DMS79 treated with DMSO at 0.1 percent for 48 hours (cell line): ENCODE measurements at regions not wholly inside any gene's neighbourhood (a gene's known extent, or its start where the extent isn't known, plus 50 kb on each side); places are given as distances from the start of the nearest gene placed in this dataset.
"Not testable (repeated sequence)": the region's sequence is repeated elsewhere in the genome, so short reads cannot be mapped to it uniquely, and the experiment has no call there.

Experiments used
- DNase-seq: peaks from one replicate; lab custom pipeline; 2025; lab: John Stamatoyannopoulos, UW

DNA sequence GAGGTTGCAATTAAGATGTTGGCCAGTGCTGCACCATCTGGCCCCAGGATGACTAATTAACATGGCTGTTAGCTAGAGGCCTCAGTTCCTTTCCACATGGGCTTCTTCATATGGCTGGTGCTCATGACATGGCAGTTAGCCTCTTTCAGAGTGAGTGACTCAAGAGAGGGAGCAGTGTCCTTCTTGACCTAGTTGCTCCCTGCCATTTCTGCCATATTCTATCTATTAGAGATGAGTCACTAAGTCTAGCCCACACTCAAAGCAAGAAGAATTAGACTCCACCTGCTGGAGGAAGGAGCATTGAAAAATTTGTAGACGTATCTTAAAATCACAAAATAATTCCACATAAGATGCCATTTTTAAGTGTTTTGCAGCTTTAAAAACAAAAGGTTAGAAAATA lies 651.2 kb upstream of the CCNG1 start:
- no peak for DNase-seq

DNA sequence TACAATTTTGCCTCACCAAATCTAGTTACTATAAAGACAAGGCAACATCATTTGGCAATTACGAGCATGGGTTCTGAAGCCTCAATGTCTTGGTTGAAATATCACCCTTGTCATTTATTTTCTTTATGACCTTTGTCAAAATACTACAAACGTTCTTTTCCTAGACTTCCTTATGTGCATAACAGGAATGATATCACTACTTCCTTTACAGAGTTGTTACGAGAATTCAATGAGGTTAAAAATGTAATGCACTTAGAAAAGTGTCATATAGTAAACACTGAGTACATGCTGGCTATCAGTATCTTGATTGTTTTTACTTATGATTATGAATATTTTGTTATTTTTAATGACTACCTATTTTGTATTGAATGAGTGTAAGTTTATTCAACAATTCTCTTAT lies 640.9 kb upstream of the CCNG1 start:
- DNase-seq = no peak

DNA sequence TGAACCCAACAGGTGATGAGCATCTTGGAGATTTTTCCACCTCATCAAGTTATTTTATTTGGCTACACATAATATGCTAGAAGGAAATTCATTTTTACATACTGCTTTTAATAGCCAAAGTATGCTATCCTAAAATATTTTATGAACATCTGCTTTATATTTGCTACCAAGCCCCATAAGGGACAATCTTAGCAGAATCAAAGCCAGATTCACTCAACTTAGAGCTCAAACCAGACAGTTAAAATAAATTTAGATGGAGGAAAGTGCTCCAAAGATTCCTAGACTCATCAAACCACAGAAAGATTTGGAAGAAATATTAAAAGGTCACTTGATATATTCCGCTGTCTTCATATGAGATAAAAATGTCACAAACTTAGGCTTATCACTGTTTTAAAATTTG lies 637.1 kb upstream of the CCNG1 start:
- no peak for DNase-seq

GRCh38 chr5:162801235-162801634 lies 636.2 kb upstream of the CCNG1 start:
- no peak for DNase-seq

DNA sequence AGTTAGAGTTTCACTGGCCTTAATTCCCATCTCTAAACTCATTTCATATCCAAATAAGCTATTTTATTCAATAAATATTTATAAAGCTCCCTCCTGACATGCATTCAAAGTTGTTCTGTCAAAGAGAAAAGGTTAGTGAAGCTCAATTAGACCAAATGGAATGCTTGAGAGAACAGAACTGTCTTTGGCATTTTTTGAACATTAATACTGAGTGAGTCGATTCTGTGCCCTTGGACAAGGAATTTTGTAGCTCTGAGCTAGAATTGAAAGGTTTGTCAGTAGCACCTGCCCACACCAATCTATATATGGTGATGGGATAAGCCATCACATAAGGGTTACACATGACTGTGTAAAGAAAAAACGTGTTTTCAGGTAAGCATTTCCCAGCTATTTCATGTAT lies 631.2 kb upstream of the CCNG1 start:
- no peak for DNase-seq

DNA sequence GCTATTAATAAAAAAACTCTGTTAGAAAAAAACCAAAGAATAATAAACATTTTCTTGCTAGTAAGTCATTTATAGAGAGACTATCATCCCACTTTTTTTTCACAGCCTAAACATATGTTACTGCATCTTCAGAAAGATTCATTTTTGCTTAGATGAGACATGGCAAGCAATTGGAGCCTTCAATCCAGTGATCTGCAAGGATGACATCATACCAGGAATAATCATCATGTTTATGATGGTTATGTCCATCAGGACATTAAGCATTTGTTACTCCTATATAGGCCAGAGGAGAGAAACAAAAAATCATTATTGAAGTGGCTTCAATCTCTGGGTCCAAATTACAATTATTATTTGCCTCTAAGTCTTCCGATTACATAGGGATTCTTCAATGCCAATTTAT lies 626.3 kb upstream of the CCNG1 start:
- no peak for DNase-seq

GRCh38 chr5:162816816-162817215 lies 620.6 kb upstream of the CCNG1 start:
- DNase-seq = no peak

DNA sequence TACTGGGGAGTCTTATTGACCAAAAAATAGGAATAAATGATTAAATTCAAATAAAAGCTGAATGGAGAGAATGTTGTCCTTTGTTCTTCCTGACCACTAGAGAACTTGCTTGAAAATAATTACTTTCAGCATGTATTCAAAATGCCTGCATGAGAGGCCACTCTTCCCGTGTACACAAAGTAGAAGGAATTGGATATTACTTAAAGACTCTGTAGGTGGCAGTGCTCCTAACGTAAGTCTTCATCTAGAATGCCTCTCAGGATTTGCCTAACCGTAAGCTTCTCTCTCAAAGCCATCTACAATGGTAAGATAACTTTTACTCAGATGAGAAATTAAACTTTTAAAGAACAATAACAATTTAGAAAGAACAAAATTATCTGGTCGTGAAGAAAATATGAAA lies 620.0 kb upstream of the CCNG1 start:
- DNase-seq = no peak

DNA sequence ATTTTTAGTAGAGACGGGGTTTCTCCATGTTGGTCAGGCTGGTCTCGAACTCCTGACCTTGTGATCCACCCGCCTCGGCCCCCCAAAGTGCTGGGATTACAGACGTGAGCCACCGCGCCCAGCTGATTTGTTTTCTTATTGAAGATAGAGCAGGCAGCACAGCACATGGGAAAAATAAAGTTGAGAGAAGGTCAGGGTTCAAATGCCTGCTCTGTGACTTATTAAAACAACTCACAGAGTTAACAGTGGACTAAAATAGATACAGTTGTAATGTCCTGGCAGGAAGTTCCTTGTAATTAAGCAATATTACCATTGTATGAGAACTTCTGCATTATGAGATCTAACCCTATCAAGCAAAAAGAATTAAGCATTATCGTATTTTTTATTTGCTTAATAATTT lies 615.7 kb upstream of the CCNG1 start:
- not testable (repeated sequence) for DNase-seq

DNA sequence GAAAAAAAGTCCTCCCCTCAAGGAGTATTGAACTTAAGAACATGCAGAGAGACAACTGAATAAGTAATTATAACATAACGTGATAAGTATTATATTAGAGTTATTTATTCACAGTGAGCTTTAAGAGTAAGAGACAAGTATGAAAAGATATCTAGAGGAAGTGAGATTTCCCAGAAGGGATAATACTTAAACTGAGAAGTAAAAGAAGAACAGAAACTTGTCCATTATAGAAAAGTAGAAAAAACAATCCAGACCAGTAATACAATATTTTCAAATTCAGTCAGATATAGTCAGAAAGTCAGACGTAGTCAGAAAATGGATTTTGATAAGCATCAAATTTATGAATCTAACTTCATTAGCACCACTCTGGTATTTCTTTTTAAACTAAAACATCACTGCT lies 613.0 kb upstream of the CCNG1 start:
- DNase-seq = no peak

GRCh38 chr5:162837155-162837554 lies 600.2 kb upstream of the CCNG1 start:
- no peak for DNase-seq

- no peak for DNase-seq
These were observed 594.7 kb upstream of the CCNG1 start for GRCh38 chr5:162842727-162843126.

DNA sequence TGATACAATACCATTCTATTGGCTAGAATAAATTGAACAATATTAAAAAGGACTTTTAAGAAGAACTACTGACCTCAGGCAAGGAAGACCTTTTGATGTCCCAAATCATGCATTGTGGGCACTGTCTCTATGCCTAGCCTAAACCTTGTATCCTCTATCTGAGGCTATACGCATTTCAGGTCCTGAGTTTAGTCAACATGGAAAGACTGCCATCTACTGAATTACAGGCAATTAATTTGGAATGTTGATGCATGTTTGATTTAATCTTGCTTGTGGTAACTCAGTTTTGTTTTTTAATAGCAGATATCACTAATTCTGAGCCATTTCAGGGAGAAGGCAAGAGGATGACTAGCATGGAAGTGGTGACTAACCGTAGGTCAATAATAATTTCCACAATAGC lies 585.3 kb upstream of the CCNG1 start:
- no peak for DNase-seq

GRCh38 chr5:162858770-162859169 lies 578.6 kb upstream of the CCNG1 start:
- no peak for DNase-seq

GRCh38 chr5:162870966-162871365 lies 566.4 kb upstream of the CCNG1 start:
- DNase-seq = no peak

GRCh38 chr5:162882629-162883028 lies 554.8 kb upstream of the CCNG1 start:
- no peak for DNase-seq

DNA sequence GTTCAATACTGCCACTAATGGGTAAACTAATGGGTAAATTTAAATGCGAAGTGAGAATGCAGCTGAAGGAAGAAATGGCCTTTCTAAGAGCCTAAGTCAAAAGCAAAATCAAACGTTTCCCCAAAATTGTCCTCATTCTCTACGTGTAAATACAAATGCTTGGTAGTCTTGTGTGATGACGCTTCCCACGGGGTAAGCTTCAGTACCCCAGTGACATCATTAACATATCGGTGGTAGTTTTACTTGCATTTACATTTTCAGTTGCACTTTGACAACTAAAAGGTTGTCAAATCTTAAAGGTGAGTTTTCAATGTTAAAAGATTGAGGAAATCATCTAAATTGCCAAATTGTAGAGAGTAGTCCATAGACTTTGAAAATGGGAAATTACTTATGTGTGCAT lies 550.7 kb upstream of the CCNG1 start:
- no peak for DNase-seq

GRCh38 chr5:162888268-162888667 lies 549.1 kb upstream of the CCNG1 start:
- no peak for DNase-seq

DNA sequence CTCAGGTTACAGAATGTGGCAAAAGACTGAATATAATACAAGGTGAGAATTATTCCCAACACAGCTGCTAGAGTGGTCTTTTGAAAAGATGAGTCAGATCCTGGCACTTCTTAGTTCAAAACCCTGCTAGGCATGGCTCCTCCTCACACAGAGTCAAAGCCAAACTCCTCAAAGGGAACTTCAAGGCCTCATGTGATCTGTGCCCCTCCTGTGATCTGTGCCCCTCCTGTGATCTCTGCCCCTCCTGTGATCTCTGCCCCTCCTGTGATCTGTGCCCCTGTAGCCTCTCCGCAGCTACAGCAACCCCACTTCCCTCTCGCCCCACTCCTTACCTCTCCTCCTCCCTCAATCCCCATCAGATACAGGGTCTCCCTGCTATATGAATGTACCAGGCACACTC lies 525.5 kb upstream of the CCNG1 start:
- no peak for DNase-seq

- no peak for DNase-seq
These were observed 521.0 kb upstream of the CCNG1 start for GRCh38 chr5:162916368-162916767.

GRCh38 chr5:162929104-162929503 lies 508.3 kb upstream of the CCNG1 start:
- DNase-seq = no peak

- DNase-seq = no peak
These were observed 505.9 kb upstream of the CCNG1 start for GRCh38 chr5:162931501-162931900.

GRCh38 chr5:162939991-162940390 lies 497.4 kb upstream of the CCNG1 start:
- no peak for DNase-seq

GRCh38 chr5:162948677-162949076 lies 488.7 kb upstream of the CCNG1 start:
- DNase-seq = no peak

DNA sequence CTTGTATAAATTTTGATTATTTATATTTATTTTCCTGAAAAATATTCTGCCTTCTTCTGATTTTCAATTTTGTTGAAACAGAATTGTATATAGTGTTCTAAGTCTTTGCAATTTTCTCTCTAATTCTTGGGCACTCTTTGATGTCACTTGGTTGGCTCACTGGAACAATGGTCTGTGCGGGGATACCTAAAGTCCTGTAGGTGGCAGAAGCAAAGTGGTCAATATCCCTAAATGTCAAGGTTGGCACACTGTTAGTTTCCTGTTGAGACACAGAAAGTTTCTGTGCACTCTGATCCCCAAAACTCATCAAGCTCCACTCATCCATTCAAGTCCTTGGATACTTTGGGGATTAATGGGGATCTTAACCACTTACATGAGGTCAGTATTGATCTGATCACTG lies 480.8 kb upstream of the CCNG1 start:
- no peak for DNase-seq
